Stimulated activated CD4-positive, alpha-beta T cell treated with anti-CD3 and anti-CD28 coated beads, Interleukin-4, amount 100 ng/mL, for 1 hour (primary cell): ENCODE measurements at regions not wholly inside any gene's neighbourhood (a gene's known extent, or its start where the extent isn't known, plus 50 kb on each side); places are given as distances from the start of the nearest gene placed in this dataset.
A peak's percentile ranks its signal among the peaks of the same experiment; 100 is the strongest.

Experiments used
- DNase-seq: peaks from one replicate; pipeline ENCODE4 v3.0.0-alpha.2; 2020

DNA sequence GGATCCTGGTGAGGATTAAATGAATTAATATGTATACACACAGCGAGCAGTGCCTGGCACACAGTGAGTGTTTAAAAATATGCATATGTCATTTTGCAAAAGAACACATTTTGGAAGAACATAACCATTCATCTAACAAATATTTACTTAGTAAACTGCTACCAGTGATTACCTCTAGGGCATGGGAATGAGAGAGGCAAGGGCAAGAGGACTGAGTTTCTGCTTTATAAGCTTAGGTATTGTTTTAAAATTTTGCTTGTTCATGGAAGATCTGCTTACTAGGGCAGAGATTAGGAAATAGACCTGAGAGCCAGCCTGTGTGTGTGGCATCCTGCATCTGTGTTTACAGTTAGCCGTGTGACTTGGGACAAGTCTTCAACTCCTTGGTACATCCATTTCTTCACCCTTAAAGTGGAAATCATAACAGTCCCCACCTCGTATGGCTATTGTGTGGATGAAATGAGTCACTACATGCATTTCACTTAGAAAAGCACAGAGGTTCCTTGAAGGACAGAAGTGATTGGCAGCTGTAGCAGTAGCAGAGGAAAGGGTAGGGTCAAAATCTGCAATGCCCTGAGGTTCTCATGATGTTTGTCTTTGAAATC is 198.5 kb upstream of the FMN2 start:
- DNase-seq = no peak

DNA sequence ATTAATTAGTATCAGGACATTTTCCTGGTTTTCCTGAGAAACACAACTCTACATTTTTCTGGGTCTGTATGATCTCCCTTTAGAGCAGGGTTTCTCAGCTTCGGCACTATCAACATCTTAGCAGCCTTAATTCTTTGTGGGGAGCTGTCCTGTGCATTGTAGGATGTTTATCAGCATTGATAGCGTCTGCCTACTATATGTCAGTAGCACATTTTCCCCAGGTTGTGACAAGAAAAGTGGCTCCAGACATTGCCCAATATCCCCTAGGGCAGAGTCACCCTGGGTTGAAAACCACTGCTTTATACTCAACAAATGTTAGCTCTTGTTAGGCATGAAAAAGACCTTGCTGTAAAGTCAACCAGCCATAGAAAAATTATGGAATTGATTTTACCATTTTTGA is 195.1 kb upstream of the FMN2 start:
- no peak for DNase-seq

DNA sequence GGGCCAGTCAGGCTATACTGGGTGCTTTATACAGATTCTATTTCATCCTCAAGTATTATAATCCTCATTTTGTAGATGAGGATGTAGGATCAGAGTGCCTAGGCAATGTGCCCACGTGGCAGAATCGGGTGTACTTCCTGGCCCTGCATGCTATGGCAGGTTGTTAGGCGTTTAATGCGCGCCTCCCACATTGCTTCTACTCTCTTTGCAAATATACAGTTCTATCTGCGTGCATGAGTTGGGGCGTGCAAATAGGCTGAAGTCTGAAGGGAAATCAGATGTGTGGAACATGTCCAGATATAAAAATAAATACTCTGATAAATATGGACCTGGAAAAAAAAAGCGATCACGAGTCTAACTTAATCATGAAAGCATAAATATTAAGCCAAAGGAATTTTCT is 194.7 kb upstream of the FMN2 start:
- DNase-seq = no peak

DNA sequence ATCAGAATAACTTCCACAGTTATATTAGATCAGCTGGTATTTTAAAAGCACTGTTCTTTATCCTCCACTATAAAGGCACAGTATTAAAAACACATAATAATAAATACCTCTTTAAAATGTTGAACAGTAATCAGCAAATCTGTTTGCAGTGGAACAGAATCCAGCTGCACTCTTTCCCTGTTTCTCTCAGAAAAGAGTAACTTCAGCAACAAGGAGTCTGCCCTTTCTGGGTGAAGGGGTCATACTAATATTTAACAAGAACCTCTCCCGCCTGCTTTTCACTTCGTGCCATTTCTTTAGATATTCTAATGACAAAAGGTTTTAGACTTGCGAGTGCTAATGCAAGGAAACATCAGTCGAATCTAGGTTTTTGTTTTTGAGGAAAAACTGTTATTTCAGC is 194.2 kb upstream of the FMN2 start:
- DNase-seq = no peak

DNA sequence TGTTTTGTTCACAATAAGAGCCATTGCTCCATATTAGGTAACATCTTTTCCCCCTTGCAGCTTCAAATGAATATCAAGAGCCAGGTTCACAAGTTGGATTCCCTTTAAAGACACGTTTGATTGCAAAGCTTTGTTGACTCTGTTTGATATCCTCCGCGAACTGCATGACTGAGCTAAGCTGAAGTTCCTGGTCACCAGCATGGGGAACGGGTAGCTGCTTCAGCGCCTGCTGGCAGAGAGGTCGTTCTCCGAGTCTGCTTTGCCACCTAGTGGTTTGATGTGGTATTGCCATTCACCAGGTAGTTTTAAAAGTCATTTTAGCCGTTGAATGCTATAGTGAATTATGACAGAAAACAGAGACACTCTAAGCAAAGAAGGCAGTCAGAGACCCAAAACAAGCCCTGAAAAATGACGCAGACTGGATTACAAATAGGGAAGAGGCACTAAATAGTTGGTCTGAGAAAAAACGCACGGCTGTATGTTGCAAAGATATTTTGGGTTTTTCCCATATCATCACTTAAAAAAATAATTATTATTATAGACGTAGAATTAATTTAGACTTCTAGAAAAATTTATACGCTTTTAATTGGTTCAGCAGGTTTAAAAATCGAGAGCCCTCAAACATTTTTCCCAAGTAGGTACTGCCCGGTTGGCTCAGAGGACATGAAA is 193.5 kb upstream of the FMN2 start:
- peak; percentile 63 for DNase-seq

DNA sequence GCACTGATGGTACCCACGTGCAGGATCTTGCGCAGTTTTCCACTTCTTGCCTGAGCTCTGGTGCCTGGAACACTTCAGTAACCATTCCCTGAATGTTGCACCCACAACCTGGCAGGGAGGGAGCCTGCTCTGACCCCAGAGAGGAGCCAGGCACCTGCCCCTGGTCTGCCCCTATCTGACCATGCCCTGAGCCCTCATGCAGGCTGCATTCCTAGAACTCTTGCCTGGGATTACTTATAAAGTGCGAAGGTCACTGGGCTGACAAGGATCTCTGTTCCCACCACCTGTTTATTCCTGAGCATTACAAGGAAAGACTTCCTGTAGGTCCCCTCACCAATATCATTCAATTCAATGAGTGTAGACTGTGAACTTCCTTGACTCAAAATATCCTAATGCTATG is 191.9 kb upstream of the FMN2 start:
- no peak for DNase-seq

DNA sequence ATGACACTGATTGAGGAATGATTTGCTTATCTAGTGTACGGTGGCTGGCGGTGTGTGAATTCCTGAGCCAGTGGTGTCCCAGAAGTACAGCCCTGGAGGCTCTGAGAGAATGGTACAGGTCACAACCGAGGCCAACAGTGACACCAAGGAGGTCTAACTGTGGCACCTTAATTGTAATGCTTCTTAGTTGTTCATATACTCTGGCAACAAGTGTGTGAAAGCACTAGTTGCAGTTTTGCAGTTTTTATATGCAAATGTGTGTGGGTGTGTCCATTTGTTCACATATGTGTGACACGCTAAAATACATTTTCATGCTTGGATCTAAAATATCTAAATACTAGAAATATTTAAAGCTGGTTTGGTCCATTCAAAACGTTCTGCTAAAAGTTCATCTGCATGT is 185.3 kb upstream of the FMN2 start:
- no peak for DNase-seq

DNA sequence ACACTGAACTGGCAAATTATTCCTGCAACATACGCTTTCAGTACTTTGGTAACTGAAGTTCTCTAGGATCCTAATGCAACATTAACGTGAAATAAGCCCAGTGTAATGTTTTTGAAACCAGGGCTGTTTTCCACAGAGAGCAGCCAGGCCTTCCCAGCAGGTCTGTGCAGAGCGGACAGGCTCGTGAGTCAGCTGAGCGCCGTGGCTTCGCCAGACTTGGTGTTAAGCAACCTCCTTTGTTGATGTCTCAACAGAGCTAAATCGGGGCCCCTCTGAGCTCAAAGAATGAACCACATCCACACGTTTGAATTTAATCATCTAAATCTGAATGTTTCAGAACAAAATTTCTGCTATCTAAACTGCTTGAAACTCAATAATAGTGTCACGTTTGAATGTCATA is 181.8 kb upstream of the FMN2 start:
- DNase-seq = no peak

DNA sequence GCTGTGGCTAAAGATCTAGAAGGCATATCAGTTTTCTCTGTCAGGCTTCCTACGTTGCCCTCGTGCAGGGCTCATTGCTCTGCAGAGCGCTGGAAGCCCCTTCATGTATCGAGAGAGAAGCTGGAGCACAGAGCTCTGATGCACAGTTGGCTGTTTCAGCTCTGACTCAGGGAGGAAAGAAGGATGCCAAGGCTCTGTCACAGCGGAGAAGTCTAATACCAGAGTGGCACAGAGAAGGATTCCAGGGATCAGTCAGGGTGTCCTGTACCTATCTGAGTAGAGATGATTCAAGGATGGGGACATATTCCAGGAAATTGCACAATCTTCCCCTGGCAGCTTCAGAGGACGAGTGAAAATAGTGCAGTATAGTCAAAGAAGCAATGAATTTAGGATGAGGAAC is 179.2 kb upstream of the FMN2 start:
- DNase-seq = no peak

DNA sequence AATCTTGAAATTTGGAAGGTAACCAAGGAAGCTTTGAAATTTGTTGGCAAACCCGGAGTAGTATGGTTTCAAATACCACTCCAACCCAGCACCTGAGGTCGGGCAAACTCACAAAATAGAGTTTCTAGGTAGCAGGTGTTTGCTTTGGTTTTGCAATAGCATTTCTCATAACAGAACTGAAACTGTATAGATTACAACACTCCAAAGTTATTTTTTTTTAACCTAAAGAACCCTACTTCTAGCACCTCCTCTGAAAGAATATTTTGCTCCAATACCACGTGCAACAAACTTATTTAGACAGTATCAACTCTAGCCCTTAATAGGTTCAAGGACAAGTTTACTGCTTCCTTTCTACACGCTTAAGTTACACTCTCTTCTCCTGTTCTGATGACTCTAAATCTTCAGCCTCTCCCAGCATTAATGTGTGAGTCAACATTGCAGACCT is 178.5 kb upstream of the FMN2 start:
- no peak for DNase-seq

DNA sequence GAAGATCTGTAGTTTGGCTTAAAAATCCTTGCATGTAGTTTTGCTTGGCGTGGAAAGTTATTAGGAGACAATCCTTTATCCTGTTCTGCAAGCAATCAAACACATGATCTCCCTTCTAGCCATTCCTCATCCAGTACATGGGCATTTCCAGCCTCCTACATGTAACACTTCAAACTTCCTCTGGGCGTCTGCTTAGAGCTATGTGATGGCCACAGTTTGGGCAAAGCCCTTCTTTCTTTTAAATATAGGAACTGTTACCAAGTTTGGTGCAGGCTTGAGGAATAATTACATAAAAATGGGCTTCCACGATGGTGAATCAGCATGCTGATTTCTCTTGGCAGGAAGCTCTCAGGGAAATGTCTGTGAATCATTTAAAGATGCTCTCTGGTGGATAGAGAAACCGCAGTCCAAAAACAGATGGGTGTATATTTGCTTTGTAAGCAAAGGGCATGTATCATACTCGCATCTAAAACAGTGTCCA is 176.9 kb upstream of the FMN2 start:
- DNase-seq = no peak

DNA sequence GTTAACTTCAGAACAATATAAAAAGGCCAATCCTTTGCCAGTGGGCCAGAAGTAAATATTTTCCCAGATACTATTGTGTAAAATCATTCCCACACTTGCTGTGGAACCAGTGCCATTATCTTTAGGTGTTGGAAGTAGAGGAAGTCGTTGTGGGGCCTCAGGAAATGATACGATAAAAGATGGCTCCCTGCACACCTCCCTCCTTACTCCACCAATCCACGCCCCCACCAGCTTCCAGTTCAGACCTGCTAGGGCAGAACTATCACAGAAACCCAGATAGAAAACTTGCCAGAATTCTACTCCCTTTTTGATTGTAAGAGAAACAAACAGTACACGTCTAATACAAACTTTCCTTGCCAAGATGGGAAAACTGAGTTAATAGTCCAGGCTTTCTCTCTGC is 173.0 kb upstream of the FMN2 start:
- DNase-seq = no peak

DNA sequence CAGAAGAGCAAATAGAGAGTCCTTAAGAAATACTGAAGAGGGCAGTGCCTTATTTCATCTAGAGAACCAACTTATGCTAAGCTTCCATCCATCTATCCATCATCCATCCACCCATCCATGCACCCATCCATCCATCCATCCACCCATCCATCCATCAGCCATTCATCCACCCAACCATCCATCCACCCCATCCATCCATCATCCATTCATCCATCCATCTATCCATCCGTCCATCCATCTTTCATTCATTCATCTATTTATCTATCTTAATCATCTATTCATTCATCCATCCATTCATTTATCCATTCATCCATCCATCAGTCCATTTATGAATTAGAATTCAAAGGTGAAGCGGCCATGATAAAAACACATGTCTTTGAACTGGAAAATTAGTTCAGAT is 171.5 kb upstream of the FMN2 start:
- DNase-seq = no peak

DNA sequence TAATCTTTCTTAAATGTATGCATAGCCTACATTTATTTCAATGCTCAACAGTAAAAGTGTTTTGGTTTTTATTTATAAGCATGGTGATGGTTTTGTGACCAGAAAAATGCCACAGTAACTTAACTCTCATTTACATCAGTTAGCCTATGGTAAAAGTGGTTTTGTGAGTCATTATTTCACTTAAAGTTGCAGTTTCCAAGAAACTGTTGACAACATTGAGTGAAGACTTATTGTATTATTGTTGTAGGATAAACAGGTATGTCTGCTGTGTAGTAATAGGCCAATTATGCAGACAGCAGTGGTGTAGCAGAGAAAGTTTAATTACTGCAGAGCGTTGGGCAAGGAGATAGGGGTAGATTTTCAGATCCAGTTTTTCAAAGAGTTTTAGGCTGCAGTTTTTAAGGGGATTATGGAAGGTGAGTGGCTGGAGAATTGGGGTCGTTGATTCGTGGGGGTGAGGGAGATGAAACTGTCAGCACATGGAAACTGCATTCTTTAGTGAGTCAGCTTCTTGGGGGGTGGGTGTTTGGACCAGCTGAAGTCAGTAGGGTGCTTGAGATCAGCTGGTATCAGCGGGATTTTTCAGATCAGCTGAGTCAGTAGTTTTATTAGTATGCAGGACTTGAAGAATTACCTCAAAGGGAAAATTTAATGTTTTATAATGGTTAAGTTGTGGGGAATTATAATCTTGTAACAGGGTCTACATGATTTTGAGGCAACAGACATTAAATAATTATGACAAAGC is 168.7 kb upstream of the FMN2 start:
- no peak for DNase-seq

DNA sequence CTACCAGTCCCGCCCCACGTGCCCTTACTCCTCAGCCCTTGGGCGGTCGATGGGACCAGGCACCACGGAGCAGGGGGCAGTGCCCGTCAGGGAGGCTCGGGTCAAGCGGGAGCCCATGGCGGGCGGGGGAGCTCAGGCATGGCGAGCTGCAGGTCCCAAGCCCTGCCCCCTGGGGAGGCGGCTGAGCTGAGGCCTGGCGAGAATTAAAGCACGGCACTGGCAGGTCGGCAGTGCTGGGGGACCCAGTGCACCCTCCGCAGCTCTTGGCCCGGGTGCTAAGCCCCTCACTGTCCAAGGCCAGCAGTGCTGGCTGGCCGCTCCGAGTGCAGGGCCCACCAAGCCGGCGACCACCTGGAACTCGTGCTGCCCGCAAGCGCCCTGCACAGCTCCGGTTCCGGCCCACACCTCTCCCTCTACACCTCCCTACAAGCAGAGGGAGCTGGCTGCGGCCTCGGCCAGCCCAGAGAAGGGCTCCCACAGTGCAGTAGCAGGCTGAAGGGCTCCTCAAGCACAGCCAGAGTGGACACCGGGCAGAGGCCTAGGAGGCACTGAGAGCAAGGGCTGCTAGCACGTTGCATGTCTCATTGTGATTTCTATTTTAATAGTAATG is 166.8 kb upstream of the FMN2 start:
- DNase-seq = no peak

DNA sequence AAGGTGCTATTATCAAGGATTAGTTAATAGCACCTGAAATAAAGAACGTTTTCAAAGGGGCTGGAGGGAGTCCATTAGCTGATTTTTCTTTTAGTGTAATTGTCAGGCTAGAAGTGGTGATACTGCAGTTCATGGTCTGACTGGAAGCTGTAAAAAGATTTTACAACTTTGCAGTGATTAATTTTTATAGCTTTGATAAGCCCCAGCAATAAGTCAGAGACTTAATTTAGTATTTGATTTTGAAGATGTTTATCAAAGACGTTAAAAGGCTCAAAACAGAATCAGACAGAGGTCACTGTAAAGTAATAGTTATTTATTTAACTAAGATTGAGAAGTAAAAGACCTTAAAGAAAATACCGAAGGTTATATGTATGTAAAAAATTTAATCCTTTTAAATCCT is 165.5 kb upstream of the FMN2 start:
- no peak for DNase-seq

DNA sequence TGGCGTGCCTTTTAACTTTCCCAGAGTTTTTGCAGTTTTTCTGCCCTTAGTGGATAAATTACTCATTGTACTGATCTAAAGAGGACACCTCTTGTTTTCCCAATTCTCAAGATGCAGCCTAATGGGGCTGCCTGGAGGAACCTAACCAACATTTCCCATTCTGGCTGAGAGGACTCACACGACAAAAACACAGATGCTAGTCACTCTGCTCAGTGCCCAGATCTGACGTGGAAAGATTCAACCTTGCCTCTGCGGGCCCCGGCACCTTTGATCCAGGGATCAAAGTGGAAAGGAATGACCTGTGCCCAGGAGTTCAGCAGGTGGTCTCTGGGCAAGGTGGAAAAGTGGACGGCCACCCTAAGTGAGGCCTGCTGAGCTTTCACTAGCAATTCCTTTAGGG is 162.4 kb upstream of the FMN2 start:
- DNase-seq = no peak

DNA sequence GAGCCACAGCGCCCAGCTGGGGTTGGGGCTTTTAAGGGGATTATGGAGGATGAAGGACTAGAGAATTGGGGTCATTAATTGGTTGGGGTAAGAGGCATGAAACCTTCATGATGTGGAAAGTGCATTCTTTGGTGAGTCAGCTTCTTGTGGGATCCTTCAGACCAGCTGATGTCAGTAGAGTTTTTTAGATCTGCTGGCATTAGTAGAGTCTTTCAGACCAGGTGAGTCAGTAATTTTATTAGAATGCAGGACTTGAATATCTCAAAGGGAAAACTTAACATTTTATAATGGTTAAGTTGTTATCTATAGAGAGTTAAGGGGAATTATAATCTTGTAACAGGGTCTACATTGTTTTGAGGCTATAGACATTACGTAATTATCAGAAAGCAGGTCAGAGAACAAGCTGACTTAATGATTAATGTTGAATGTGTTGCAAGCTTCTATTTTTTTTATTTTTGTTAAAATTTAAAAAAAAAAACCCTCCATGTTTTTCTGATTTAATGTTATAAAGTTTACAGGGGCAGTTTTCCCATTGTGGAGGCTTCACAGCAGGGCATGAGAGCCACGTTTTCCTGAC is 160.9 kb upstream of the FMN2 start:
- DNase-seq = no peak

DNA sequence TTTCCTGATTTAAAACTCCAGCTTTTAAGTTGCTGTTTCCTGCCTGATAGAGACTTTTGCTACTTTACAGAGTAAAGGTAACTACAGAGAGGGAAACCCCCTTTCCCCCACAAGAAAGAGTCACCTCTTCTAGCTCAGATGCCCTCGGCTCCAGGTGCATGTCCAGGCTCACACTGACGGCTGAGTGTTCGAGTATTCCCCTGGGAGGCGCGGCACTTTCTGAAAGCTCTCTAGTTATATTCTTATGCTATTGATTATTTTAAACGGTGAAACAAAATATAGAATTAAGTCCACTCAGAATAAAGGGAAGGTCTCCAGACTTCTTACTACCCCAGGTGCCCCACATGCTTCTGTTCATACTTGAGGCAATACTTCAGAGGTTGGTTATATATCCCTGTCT is 160.3 kb upstream of the FMN2 start:
- DNase-seq = no peak

DNA sequence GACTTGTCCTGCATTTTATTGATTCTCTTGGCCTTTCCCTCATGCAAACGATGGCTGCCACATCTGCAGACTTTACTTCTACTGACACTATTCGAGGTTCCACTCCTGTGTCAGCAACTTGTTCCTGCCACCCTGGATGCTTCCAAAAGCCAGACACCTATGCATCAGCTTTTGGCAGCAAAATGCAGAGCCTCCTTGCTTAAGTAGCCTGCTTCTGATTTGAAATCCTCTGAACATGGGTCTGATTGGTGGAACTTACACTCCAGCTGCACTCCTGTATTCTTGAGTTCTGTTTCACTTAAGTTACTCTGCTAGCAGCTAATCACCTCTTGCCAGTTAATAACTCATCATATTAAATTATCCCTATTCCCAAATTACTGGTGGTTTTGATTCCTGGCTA is 152.1 kb upstream of the FMN2 start:
- no peak for DNase-seq

DNA sequence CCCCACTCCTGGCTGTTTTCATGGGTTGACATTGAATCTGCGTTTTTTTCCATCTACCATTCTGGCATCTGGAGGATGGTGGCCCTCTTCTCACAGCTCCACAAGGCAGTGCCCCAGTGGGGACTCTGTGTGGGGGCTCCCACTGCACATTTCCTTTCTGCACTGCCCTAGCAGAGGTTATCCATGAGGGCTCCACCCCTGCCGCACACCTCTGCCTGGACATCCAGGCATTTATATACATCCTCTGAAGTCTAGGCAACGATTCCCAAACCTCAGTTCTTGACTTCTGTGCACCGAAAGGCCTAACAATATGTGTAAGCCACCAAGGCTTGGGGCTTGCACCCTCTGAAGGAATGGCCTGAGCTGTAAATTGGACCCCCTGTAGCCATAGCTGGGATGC is 147.9 kb upstream of the FMN2 start:
- DNase-seq = no peak

DNA sequence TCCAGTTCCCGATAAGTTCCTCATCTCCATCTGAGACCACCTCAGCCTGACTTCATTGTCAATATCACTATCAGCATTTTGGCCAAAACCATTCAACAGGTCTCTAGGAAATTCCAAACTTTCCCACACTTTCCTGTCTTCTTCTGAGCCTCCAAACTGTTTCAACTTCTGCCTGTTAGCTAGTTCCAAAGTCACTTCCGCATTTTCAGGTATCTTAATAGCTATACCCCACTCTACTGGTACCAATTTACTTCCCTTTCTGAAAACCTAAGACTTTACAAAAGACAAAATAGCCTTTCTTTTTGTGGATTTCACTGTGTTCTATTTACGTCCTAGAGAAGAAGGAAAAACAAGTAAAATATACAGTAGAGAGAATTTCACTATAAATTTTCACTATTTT is 147.0 kb upstream of the FMN2 start:
- no peak for DNase-seq

DNA sequence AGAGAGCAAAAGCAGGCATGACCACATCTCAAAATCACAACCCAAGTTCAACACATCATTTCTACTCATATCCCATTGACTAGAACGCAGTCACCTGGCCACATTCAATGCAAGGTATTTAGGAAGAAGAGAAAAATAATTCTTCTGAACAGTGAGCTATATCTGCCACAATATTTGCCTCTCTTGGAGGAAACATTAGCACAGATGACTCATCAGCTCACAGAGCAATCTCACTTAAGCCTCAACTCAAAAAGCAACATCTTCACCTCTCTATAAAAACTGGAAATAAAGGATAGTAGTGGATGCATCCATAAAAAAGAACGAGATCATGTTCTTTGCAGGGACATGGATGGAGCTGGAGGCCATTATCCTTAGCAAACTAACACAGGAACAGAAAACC is 143.9 kb upstream of the FMN2 start:
- no peak for DNase-seq
